ENCODE measurements at regions not wholly inside any gene's neighbourhood (a gene's known extent, or its start where the extent isn't known, plus 50 kb on each side); places are given as distances from the start of the nearest gene placed in this dataset.
A peak's percentile ranks its signal among the peaks of the same experiment; 100 is the strongest.
"Not testable (repeated sequence)": the region's sequence is repeated elsewhere in the genome, so short reads cannot be mapped to it uniquely, and the experiment has no call there.

DNA sequence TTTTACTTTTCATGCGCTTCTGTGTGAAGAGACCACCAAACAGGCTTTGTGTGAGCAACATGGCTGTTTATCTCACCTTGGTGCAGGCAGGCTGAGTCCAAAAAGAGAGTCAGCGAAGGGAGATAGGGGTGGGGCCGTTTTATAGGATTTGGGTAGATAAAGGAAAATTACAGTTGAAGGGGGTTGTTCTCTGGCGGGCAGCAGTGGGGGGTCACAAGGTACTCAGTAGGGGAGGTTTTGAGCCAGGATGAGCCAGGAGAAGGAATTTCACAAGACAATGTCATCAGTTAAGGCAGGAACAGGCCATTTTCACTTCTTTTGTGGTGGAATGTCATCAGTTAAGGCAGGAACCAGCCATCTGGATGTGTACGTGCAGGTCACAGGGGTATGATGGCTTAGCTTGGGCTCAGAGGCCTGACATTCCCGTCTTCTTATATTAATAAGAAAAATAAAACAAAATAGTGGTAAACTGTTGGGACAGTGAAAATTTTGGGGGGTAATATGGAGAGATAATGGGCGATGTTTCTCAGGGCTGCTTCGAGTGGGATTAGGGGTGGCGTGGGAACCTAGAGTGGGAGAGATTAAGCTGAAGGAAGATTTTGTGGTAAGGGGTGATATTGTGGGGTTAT is 670.0 kb downstream of the SUCLG1 start:
- POLR2A ChIA-PET (ENCODE audit: partially characterized antibody); H3K9me3 ChIP-seq (ENCODE audit: control insufficient read depth in 1 of 2, low read length in 2 of 2); H3K36me3 ChIP-seq (ENCODE audit: insufficient read depth, low read length); H3K4me1 ChIP-seq (ENCODE audit: insufficient read depth, low read length); H3K4me3 ChIP-seq (ENCODE audit: low read length in 2 of 2); CTCF ChIA-PET (ENCODE audit: partially characterized antibody); H3K27ac Mint-ChIP-seq; H3K27me3 ChIP-seq (ENCODE audit: insufficient read depth, low read length); intact Hi-C loops (cut with micrococcal nuclease); H3K4me1 Mint-ChIP-seq; H3K36me3 Mint-ChIP-seq; H3K9me3 Mint-ChIP-seq; H3K27ac ChIP-seq (ENCODE audit: low read depth, low read length); DNase-seq; H3K4me3 Mint-ChIP-seq; H3K27me3 Mint-ChIP-seq: not testable (repeated sequence)

GRCh38 chr2:83787189-83787588 is 671.9 kb downstream of the SUCLG1 start:
- ChIA-PET POLR2A (ENCODE audit: partially characterized antibody) (no interaction called here), CTCF (ENCODE audit: partially characterized antibody) (no interaction called here)
- Histone ChIP-seq H3K27ac (ENCODE audit: low read depth, low read length) (no peak overlapping the region), H3K27me3 (ENCODE audit: insufficient read depth, low read length) (no peaks in the 10 kb centered on the region), H3K9me3 (ENCODE audit: control insufficient read depth in 1 of 2, low read length in 2 of 2) (no peaks in the 10 kb centered on the region), H3K36me3 (ENCODE audit: insufficient read depth, low read length) (no peaks in the 10 kb centered on the region), H3K4me1 (ENCODE audit: insufficient read depth, low read length) (no peaks in the 10 kb centered on the region), H3K4me3 (ENCODE audit: low read length in 2 of 2) (no peak overlapping the region)
- Mint-ChIP-seq H3K4me1 (no peaks in the 10 kb centered on the region), H3K4me3 (no peak overlapping the region), H3K27ac (no peak overlapping the region), H3K27me3 (no peaks in the 10 kb centered on the region), H3K9me3 (peaks cover 0 to 1% (median 0%) of the 10 kb centered on the region in 8 donors), H3K36me3 (no peaks in the 10 kb centered on the region)
- intact Hi-C loops (cut with micrococcal nuclease): no loop called here
- no peak for DNase-seq

DNA sequence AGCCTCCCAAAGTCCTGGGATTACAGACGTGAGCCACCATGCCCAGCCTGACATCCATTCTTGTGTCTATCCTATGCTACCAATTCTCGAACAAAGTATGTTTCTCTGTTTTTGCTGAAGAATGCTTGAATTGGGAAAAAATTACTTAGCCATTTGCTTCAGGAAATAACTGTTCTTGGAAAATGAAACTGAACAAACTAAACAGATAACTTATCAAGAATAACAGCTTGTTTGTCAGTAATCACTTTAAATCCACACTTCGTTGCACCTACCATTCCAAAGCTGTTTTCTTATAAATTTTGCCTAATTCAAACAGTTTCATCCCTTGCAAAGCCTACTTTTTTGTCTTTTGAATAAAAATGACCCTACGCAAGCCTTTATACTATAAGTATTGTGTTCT is 672.9 kb downstream of the SUCLG1 start:
- Mint-ChIP-seq H3K4me1 (no peaks in the 10 kb centered on the region), H3K27ac (no peak overlapping the region), H3K9me3 (peaks cover 0 to 8% (median 4%) of the 10 kb centered on the region in 8 donors), H3K4me3 (no peak overlapping the region), H3K36me3 (no peaks in the 10 kb centered on the region), H3K27me3 (no peaks in the 10 kb centered on the region)
- intact Hi-C loops (cut with micrococcal nuclease): no loop called here
- H3K9me3 ChIP-seq (ENCODE audit: control insufficient read depth in 1 of 2, low read length in 2 of 2): no peaks in the 10 kb centered on the region
- POLR2A ChIA-PET (ENCODE audit: partially characterized antibody): no interaction called here
- no peaks in the 10 kb centered on the region for H3K4me1 ChIP-seq (ENCODE audit: insufficient read depth, low read length)
- no peak overlapping the region for H3K27ac ChIP-seq (ENCODE audit: low read depth, low read length)
- no peaks in the 10 kb centered on the region for H3K36me3 ChIP-seq (ENCODE audit: insufficient read depth, low read length)
- CTCF ChIA-PET (ENCODE audit: partially characterized antibody): no interaction called here
- H3K4me3 ChIP-seq (ENCODE audit: low read length in 2 of 2): no peak overlapping the region
- no peaks in the 10 kb centered on the region for H3K27me3 ChIP-seq (ENCODE audit: insufficient read depth, low read length)
- no peak for DNase-seq

GRCh38 chr2:83784947-83785346 is 674.1 kb downstream of the SUCLG1 start:
- ChIA-PET CTCF (ENCODE audit: partially characterized antibody) (no interaction called here), POLR2A (ENCODE audit: partially characterized antibody) (no interaction called here)
- Histone ChIP-seq H3K27me3 (ENCODE audit: insufficient read depth, low read length) (no peaks in the 10 kb centered on the region), H3K27ac (ENCODE audit: low read depth, low read length) (no peak overlapping the region), H3K36me3 (ENCODE audit: insufficient read depth, low read length) (no peaks in the 10 kb centered on the region), H3K4me3 (ENCODE audit: low read length in 2 of 2) (no peak overlapping the region), H3K9me3 (ENCODE audit: control insufficient read depth in 1 of 2, low read length in 2 of 2) (no peaks in the 10 kb centered on the region), H3K4me1 (ENCODE audit: insufficient read depth, low read length) (no peaks in the 10 kb centered on the region)
- H3K9me3 Mint-ChIP-seq: peaks cover 0 to 12% (median 4%) of the 10 kb centered on the region in 8 donors
- H3K4me3 Mint-ChIP-seq: no peak overlapping the region
- no peaks in the 10 kb centered on the region for H3K4me1 Mint-ChIP-seq
- H3K27ac Mint-ChIP-seq: no peak overlapping the region
- intact Hi-C loops (cut with micrococcal nuclease): no loop called here
- H3K27me3 Mint-ChIP-seq: no peaks in the 10 kb centered on the region
- DNase-seq: no peak
- no peaks in the 10 kb centered on the region for H3K36me3 Mint-ChIP-seq

DNA sequence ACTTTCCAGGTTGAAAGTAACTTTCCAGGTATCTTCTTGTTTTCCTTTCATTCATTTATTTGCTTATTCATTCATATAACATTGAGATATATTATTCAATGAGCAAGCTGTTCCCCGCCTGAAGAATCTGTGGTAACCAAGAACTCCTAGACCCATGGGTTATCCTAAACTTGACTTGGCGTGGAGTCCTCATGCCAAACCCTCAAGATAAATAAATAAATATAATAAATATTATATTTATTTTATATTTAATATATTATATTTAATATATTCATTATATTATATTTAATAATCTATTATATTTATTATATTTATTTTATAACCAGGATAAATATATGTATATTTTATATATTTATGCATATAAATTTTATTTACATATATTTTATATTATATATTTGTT is 674.8 kb downstream of the SUCLG1 start:
- no peak for DNase-seq
- CTCF ChIA-PET (ENCODE audit: partially characterized antibody): no interaction called here
- Mint-ChIP-seq H3K9me3 (peaks cover 0 to 13% (median 4%) of the 10 kb centered on the region in 8 donors), H3K4me3 (no peak overlapping the region), H3K27ac (no peak overlapping the region), H3K27me3 (no peaks in the 10 kb centered on the region), H3K4me1 (no peaks in the 10 kb centered on the region), H3K36me3 (no peaks in the 10 kb centered on the region)
- Histone ChIP-seq H3K4me1 (ENCODE audit: insufficient read depth, low read length) (no peaks in the 10 kb centered on the region), H3K27ac (ENCODE audit: low read depth, low read length) (no peak overlapping the region), H3K27me3 (ENCODE audit: insufficient read depth, low read length) (no peaks in the 10 kb centered on the region), H3K36me3 (ENCODE audit: insufficient read depth, low read length) (no peaks in the 10 kb centered on the region), H3K9me3 (ENCODE audit: control insufficient read depth in 1 of 2, low read length in 2 of 2) (no peaks in the 10 kb centered on the region), H3K4me3 (ENCODE audit: low read length in 2 of 2) (no peak overlapping the region)
- intact Hi-C loops (cut with micrococcal nuclease): no loop called here
- POLR2A ChIA-PET (ENCODE audit: partially characterized antibody): no interaction called here

- H3K9me3 ChIP-seq (ENCODE audit: control insufficient read depth in 1 of 2, low read length in 2 of 2): no peaks in the 10 kb centered on the region
- intact Hi-C loops (cut with micrococcal nuclease): no loop called here
- Mint-ChIP-seq H3K27ac (no peak overlapping the region), H3K4me1 (no peaks in the 10 kb centered on the region), H3K36me3 (no peaks in the 10 kb centered on the region), H3K4me3 (no peak overlapping the region), H3K27me3 (no peaks in the 10 kb centered on the region), H3K9me3 (peaks cover 0 to 15% (median 4%) of the 10 kb centered on the region in 8 donors)
- no peak overlapping the region for H3K4me3 ChIP-seq (ENCODE audit: low read length in 2 of 2)
- no peaks in the 10 kb centered on the region for H3K4me1 ChIP-seq (ENCODE audit: insufficient read depth, low read length)
- DNase-seq: no peak
- CTCF ChIA-PET (ENCODE audit: partially characterized antibody): no interaction called here
- POLR2A ChIA-PET (ENCODE audit: partially characterized antibody): no interaction called here
- H3K27me3 ChIP-seq (ENCODE audit: insufficient read depth, low read length): no peaks in the 10 kb centered on the region
- no peaks in the 10 kb centered on the region for H3K36me3 ChIP-seq (ENCODE audit: insufficient read depth, low read length)
- H3K27ac ChIP-seq (ENCODE audit: low read depth, low read length): no peak overlapping the region
These were observed 677.0 kb downstream of the SUCLG1 start for GRCh38 chr2:83782122-83782521.

DNA sequence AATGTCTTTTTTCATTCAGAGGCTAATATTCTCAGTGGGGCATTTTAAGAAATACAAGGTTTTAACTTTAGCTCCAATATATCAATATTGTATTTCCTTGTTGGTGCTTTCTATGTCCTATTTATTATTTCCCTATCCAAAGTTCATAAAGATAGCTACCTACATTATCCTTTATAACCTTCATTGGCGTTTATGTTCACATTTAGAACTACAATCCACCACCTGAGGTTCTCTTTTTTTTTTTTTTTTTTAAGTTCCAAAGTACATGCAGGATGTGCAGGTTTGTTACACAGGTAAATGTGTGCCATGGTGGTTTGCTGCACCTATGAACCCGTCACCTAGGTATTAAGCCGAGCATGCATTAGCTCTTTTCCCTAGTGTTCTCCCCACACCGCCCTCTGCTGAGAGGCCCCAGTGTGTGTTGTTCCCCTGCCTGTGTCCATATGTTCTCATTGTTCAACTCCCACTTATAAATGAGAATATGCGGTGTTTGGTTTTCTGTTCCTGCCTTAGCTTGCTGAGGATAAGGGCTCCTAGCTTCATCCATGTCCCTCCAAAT is 694.6 kb downstream of the SUCLG1 start:
- peaks cover 0 to 53% (median 25%) of the 10 kb centered on the region in 8 donors for H3K9me3 Mint-ChIP-seq
- H3K27ac ChIP-seq (ENCODE audit: low read depth, low read length): no peak overlapping the region

GRCh38 chr2:83757329-83757728 is 701.8 kb downstream of the SUCLG1 start:
- H3K9me3 ChIP-seq (ENCODE audit: control insufficient read depth in 1 of 2, low read length in 2 of 2): no peaks in the 10 kb centered on the region
- H3K27me3 ChIP-seq (ENCODE audit: insufficient read depth, low read length): no peaks in the 10 kb centered on the region
- no peaks in the 10 kb centered on the region for H3K36me3 Mint-ChIP-seq
- no peaks in the 10 kb centered on the region for H3K4me1 Mint-ChIP-seq
- POLR2A ChIA-PET (ENCODE audit: partially characterized antibody): no interaction called here
- peaks cover 0 to 26% (median 13%) of the 10 kb centered on the region in 8 donors for H3K9me3 Mint-ChIP-seq
- CTCF ChIA-PET (ENCODE audit: partially characterized antibody): no interaction called here
- H3K27ac Mint-ChIP-seq: no peak overlapping the region
- DNase-seq: no peak
- no peaks in the 10 kb centered on the region for H3K27me3 Mint-ChIP-seq
- H3K27ac ChIP-seq (ENCODE audit: low read depth, low read length): no peak overlapping the region
- no peaks in the 10 kb centered on the region for H3K36me3 ChIP-seq (ENCODE audit: insufficient read depth, low read length)
- intact Hi-C loops (cut with micrococcal nuclease): no loop called here
- no peaks in the 10 kb centered on the region for H3K4me1 ChIP-seq (ENCODE audit: insufficient read depth, low read length)
- H3K4me3 Mint-ChIP-seq: no peak overlapping the region
- no peak overlapping the region for H3K4me3 ChIP-seq (ENCODE audit: low read length in 2 of 2)

More for the DNA sequence above, 694.6 kb downstream of the SUCLG1 start:
- DNase-seq: no peak
- no peak overlapping the region for H3K4me3 Mint-ChIP-seq
- H3K27me3 Mint-ChIP-seq: no peaks in the 10 kb centered on the region
- intact Hi-C loops (cut with micrococcal nuclease): no loop called here
- Histone ChIP-seq H3K9me3 (ENCODE audit: control insufficient read depth in 1 of 2, low read length in 2 of 2) (no peaks in the 10 kb centered on the region), H3K27me3 (ENCODE audit: insufficient read depth, low read length) (no peaks in the 10 kb centered on the region), H3K36me3 (ENCODE audit: insufficient read depth, low read length) (no peaks in the 10 kb centered on the region), H3K4me1 (ENCODE audit: insufficient read depth, low read length) (no peaks in the 10 kb centered on the region), H3K4me3 (ENCODE audit: low read length in 2 of 2) (no peak overlapping the region)
- CTCF ChIA-PET (ENCODE audit: partially characterized antibody): no interaction called here
- H3K36me3 Mint-ChIP-seq: no peaks in the 10 kb centered on the region
- POLR2A ChIA-PET (ENCODE audit: partially characterized antibody): no interaction called here
- no peaks in the 10 kb centered on the region for H3K4me1 Mint-ChIP-seq
- H3K27ac Mint-ChIP-seq: peak overlapping the region in 1 of 7 donors; percentile 47

Data from CD4-positive, alpha-beta memory T cell (primary cell).